Psoas muscle (tissue), 7 donors: ENCODE measurements at regions not wholly inside any gene's neighbourhood (a gene's known extent, or its start where the extent isn't known, plus 50 kb on each side); places are given as distances from the start of the nearest gene placed in this dataset.
"Not testable (repeated sequence)": the region's sequence is repeated elsewhere in the genome, so short reads cannot be mapped to it uniquely, and the experiment has no call there.

Source experiments
- ATAC-seq, 4 donors: fragments of 200-7000 bp; cut with Tn5 transposase; one replicate each; pipeline ENCODE4 v1.9.1; 2020; ENCODE audit warnings: moderate library complexity in 3 of 4, mild to moderate bottlenecking in 2 of 4
- DNase-seq, 2 donors: peaks; one replicate each; pipeline ENCODE4 v3.0.0-alpha.2; 2020
- H3K27ac ChIP-seq: fragments of 200-600 bp; one replicate; pipeline ENCODE4 v1.8.0; 2022
- H3K27me3 ChIP-seq, 3 donors: fragments of 200-600 bp in 1 of 3; one replicate each; pipeline versions ENCODE4 v1.6.1 to v1.8.0; 2013 to 2022; ENCODE audit warnings: low read length in 2 of 3, mild to moderate bottlenecking in 2 of 3, moderate library complexity in 1 of 3; ENCODE audit not compliant: insufficient read depth in 3 of 3
- H3K36me3 ChIP-seq, 2 donors: fragments of 200-600 bp in 1 of 2; one replicate each; pipeline versions ENCODE4 v1.6.1 to v1.8.0; 2013 to 2022; ENCODE audit warnings: low read depth in 1 of 2, mild to moderate bottlenecking in 1 of 2, moderate library complexity in 1 of 2; ENCODE audit not compliant: insufficient read depth in 1 of 2
- H3K4me1 ChIP-seq: fragments of 200-600 bp; one replicate; pipeline ENCODE4 v1.8.0; 2022
- H3K4me3 ChIP-seq: fragments of 200-600 bp; one replicate; pipeline ENCODE4 v1.8.0; 2022; ENCODE audit warnings: mild to moderate bottlenecking
- H3K9me3 ChIP-seq: fragments of 200-600 bp; one replicate; pipeline ENCODE4 v1.8.0; 2022
- CTCF ChIP-seq: fragments of 200-600 bp; IDR thresholded peaks from one replicate; pipeline ENCODE4 v1.8.0; 2022; ENCODE audit warnings: antibody characterized with exemption
- WGBS, 3 donors: extraction: QIAGEN DNeasy Blood & Tissue Kit; methylation state at CpG; one replicate each; pipeline versions ENCODE4 v1.1.6 to v1.1.7; 2013; 5-methylcytosine and 5-hydroxymethylcytosine counted together
- intact Hi-C, 2 donors: fragments of 100-400 bp; cut with DNase I; formaldehyde crosslinking; loops; one replicate each; pipeline versions ENCODE4 v1.11.0 to v1.14.2; 2022
- donor health status: healthy with polysubstance abuse.
- donor health status: DM: no; HTN: no; CAD: no; lungs with moderate emphysema.
- donor health status: Bipolar disorder and iron deficiency.
- donor health status: healthy.
- donor health status: DM: yes; HTN: yes; CAD: no.
- donor health status: DM: no; HTN: no; CAD: no.
- donor health status: DM: yes; HTN: yes; CAD: no.

GRCh38 chr6:160881148-160881808, 110.3 kb upstream of the MAP3K4 start:
- Histone ChIP-seq H3K4me1 (no peaks in the 10 kb centered on the region), H3K9me3 (no peaks in the 10 kb centered on the region), H3K4me3 (no peak overlapping the region), H3K27me3 (peaks cover 0 to 2% (median 0%) of the 10 kb centered on the region in 3 donors), H3K27ac (no peak overlapping the region), H3K36me3 (no peaks in the 10 kb centered on the region)
- intact Hi-C loops: no loop called here
- DNase-seq: no peak
- no peak for TF ChIP-seq CTCF
- ATAC-seq: no peak
- WGBS, 3 donors: 5 to 14% (median 11%) methylated on average over 2 of the region's 2 CpGs

- Histone ChIP-seq H3K4me3 (no peak overlapping the region), H3K36me3 (no peaks in the 10 kb centered on the region), H3K4me1 (no peaks in the 10 kb centered on the region), H3K9me3 (no peaks in the 10 kb centered on the region), H3K27ac (no peak overlapping the region), H3K27me3 (peaks cover 0 to 2% (median 0%) of the 10 kb centered on the region in 3 donors)
- 29 to 35% (median 31%) methylated on average over 2 of the region's 2 CpGs for WGBS, 3 donors
- no peak for TF ChIP-seq CTCF
- DNase-seq (no peak), ATAC-seq (no peak)
- intact Hi-C loops: no loop called here
Measured at GRCh38 chr6:160882006-160882405, 109.6 kb upstream of the MAP3K4 start.

- TF ChIP-seq CTCF: no peak
- ATAC-seq (no peak), DNase-seq (no peak)
- H3K27ac ChIP-seq: no peak overlapping the region
- H3K4me1 ChIP-seq: no peaks in the 10 kb centered on the region
- 56 to 61% (median 57%) methylated on average over 5 of the region's 5 CpGs for WGBS, 3 donors
- peaks cover 0 to 2% (median 0%) of the 10 kb centered on the region in 3 donors for H3K27me3 ChIP-seq
- no peak overlapping the region for H3K4me3 ChIP-seq
- intact Hi-C loops: no loop called here
- H3K9me3 ChIP-seq: no peaks in the 10 kb centered on the region
- H3K36me3 ChIP-seq: no peaks in the 10 kb centered on the region
Measured at GRCh38 chr6:160882791-160883279, 108.7 kb upstream of the MAP3K4 start.

- intact Hi-C loops: no loop called here
- Histone ChIP-seq H3K27ac (no peak overlapping the region), H3K9me3 (no peaks in the 10 kb centered on the region), H3K4me3 (no peak overlapping the region), H3K36me3 (no peaks in the 10 kb centered on the region), H3K4me1 (no peaks in the 10 kb centered on the region), H3K27me3 (peaks cover 0 to 2% (median 0%) of the 10 kb centered on the region in 3 donors)
- DNase-seq: no peak
- 52 to 76% (median 71%) methylated on average over 2 of the region's 2 CpGs for WGBS, 3 donors
- TF ChIP-seq CTCF: no peak
- no peak for ATAC-seq
Measured at GRCh38 chr6:160883560-160883959, 108.0 kb upstream of the MAP3K4 start.

GRCh38 chr6:160883999-160884398, 107.6 kb upstream of the MAP3K4 start:
- Histone ChIP-seq H3K4me1 (no peaks in the 10 kb centered on the region), H3K9me3 (no peaks in the 10 kb centered on the region), H3K36me3 (no peaks in the 10 kb centered on the region), H3K27ac (no peak overlapping the region), H3K27me3 (no peaks in the 10 kb centered on the region), H3K4me3 (no peak overlapping the region)
- 70 to 89% (median 81%) methylated on average over 4 of the region's 4 CpGs for WGBS, 3 donors
- DNase-seq (no peak), ATAC-seq (no peak)
- no peak for TF ChIP-seq CTCF
- intact Hi-C loops: no loop called here

- ATAC-seq, H3K36me3 ChIP-seq, H3K4me1 ChIP-seq, DNase-seq, H3K27ac ChIP-seq, H3K4me3 ChIP-seq, intact Hi-C loops, H3K9me3 ChIP-seq, H3K27me3 ChIP-seq: not testable (repeated sequence)
- 44 to 82% (median 75%) methylated on average over 1 of the region's 1 CpG for WGBS, 3 donors
Measured at GRCh38 chr6:160889148-160889547, 102.4 kb upstream of the MAP3K4 start.
